ENCODE measurements at regions not wholly inside any gene's neighbourhood (a gene's known extent, or its start where the extent isn't known, plus 50 kb on each side); places are given as distances from the start of the nearest gene placed in this dataset.

DNA sequence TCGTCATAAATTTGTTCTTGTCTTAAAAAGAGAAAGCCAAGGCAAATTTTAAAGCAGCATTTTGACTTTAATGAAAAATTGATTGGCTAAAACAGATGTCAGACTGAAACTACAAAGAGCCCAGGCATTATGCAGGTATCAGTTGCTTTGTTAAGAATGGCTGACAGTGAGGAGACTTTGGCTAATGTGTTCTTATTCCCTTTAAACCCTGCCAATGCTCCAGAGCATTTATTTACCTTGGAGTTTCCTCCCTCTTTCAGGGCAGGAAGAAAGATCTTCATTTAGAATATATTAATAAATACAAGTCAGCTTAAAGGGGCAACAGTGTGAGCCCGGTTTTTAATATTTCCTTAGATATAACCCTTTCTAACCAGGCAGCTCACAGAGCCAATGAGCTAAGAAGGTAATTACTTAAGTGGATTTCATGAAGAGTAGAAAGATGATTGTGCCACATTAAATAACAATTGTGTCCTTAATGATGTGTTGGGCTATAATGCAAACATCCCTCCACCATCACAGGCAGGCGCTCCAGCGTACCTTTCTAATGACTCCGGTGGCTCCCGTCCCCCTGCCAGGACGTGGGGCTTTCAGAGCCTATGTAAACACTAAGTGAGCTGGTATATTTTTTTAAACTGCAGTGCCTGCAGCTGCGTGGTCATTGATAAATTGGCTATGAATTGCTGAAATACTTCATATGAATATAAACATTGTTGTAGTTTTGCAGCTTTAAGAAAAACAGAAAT, 349.4 kb upstream of the POU3F3 start:
- TF ChIP-seq TOX (CRISPR knock-in tag; IDR thresholded peaks at IDR 0.05; ENCODE audit: borderline replicate concordance) (no peak), ZC3H10 (CRISPR knock-in tag; IDR thresholded peaks at IDR 0.05) (no peak), RARB (CRISPR knock-in tag; IDR thresholded peaks at IDR 0.05) (no peak), OSR1 (CRISPR knock-in tag; IDR thresholded peaks at IDR 0.05) (no peak), CSDC2 (CRISPR knock-in tag; IDR thresholded peaks at IDR 0.05) (no peak), ARNTL (CRISPR knock-in tag; IDR thresholded peaks at IDR 0.05; ENCODE audit: borderline replicate concordance, low read depth) (no peak)
- TF ChIP-seq, protein P1, sequence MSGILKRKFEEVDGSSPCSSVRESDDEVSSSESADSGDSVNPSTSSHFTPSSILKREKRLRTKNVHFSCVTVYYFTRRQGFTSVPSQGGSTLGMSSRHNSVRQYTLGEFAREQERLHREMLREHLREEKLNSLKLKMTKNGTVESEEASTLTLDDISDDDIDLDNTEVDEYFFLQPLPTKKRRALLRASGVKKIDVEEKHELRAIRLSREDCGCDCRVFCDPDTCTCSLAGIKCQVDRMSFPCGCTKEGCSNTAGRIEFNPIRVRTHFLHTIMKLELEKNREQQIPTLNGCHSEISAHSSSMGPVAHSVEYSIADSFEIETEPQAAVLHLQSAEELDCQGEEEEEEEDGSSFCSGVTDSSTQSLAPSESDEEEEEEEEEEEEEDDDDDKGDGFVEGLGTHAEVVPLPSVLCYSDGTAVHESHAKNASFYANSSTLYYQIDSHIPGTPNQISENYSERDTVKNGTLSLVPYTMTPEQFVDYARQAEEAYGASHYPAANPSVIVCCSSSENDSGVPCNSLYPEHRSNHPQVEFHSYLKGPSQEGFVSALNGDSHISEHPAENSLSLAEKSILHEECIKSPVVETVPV (CRISPR knock-in tag; IDR thresholded peaks at IDR 0.05): no peak
- ATAC-seq: no peak

DNA sequence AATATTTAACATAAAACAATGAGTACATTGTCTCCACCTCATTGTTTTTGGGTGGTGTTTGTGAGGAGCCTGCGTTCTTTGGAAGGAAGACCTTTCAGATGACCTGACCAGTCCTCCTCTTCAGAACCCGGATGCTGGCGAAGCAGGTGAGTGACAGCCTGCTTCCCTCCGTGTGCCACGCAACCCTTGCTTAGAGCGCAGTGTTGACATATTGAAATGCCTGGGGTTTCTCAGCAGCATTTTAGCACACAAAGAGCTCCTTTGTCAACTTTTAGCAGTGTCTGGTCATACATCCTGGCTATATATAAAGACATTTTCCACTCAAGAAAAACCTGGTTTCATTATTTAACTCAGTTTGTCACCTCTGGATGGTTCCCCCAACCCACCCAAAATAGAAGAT, 335.7 kb upstream of the POU3F3 start:
- TF ChIP-seq TCF4 (CRISPR knock-in tag; IDR thresholded peaks at IDR 0.05; ENCODE audit: borderline replicate concordance) (no peak), ZC3H10 (CRISPR knock-in tag; IDR thresholded peaks at IDR 0.05) (no peak), ZNF70 (CRISPR knock-in tag; IDR thresholded peaks at IDR 0.05) (no peak), GLIS3 (CRISPR knock-in tag; IDR thresholded peaks at IDR 0.05) (no peak), RARB (CRISPR knock-in tag; IDR thresholded peaks at IDR 0.05) (no peak), ZNF565 (CRISPR knock-in tag; conservative IDR thresholded peaks at IDR 0.05; ENCODE audit: low read depth) (no peak), PPARA (CRISPR knock-in tag; IDR thresholded peaks at IDR 0.05; ENCODE audit: borderline replicate concordance) (no peak), ESRRG (CRISPR knock-in tag; IDR thresholded peaks at IDR 0.05) (no peak)
- TF ChIP-seq, protein P2, sequence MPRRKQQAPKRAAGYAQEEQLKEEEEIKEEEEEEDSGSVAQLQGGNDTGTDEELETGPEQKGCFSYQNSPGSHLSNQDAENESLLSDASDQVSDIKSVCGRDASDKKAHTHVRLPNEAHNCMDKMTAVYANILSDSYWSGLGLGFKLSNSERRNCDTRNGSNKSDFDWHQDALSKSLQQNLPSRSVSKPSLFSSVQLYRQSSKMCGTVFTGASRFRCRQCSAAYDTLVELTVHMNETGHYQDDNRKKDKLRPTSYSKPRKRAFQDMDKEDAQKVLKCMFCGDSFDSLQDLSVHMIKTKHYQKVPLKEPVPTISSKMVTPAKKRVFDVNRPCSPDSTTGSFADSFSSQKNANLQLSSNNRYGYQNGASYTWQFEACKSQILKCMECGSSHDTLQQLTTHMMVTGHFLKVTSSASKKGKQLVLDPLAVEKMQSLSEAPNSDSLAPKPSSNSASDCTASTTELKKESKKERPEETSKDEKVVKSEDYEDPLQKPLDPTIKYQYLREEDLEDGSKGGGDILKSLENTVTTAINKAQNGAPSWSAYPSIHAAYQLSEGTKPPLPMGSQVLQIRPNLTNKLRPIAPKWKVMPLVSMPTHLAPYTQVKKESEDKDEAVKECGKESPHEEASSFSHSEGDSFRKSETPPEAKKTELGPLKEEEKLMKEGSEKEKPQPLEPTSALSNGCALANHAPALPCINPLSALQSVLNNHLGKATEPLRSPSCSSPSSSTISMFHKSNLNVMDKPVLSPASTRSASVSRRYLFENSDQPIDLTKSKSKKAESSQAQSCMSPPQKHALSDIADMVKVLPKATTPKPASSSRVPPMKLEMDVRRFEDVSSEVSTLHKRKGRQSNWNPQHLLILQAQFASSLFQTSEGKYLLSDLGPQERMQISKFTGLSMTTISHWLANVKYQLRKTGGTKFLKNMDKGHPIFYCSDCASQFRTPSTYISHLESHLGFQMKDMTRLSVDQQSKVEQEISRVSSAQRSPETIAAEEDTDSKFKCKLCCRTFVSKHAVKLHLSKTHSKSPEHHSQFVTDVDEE (CRISPR knock-in tag; IDR thresholded peaks at IDR 0.05): no peak
- TF ChIP-seq, protein P3, sequence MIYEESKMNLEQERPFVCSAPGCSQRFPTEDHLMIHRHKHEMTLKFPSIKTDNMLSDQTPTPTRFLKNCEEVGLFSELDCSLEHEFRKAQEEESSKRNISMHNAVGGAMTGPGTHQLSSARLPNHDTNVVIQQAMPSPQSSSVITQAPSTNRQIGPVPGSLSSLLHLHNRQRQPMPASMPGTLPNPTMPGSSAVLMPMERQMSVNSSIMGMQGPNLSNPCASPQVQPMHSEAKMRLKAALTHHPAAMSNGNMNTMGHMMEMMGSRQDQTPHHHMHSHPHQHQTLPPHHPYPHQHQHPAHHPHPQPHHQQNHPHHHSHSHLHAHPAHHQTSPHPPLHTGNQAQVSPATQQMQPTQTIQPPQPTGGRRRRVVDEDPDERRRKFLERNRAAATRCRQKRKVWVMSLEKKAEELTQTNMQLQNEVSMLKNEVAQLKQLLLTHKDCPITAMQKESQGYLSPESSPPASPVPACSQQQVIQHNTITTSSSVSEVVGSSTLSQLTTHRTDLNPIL (CRISPR knock-in tag; IDR thresholded peaks at IDR 0.05; ENCODE audit: low read depth): no peak
- ATAC-seq: no peak

DNA sequence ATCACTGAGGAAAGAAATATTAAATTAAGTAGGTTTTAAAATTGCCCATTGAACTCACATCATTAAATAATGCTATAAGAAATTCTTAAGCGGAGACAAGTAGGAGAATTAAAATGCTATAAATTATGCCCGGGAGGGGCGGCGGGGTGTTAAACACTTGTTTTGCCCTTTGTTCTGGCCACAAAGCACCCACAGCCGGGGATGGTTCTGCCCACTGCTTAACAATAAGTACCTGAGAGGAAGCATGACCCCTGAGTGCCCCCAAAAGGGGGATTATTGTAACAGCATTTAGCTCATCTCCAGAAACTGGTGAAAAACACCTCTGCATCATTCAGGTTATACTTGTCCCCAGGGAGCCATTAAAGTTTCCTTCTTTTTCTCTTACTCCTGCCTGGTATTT, 332.7 kb upstream of the POU3F3 start:
- ATAC-seq: no peak
- TF ChIP-seq GLIS3 (CRISPR knock-in tag; IDR thresholded peaks at IDR 0.05): no peak
- TF ChIP-seq TOX (CRISPR knock-in tag; IDR thresholded peaks at IDR 0.05; ENCODE audit: borderline replicate concordance): no peak

DNA sequence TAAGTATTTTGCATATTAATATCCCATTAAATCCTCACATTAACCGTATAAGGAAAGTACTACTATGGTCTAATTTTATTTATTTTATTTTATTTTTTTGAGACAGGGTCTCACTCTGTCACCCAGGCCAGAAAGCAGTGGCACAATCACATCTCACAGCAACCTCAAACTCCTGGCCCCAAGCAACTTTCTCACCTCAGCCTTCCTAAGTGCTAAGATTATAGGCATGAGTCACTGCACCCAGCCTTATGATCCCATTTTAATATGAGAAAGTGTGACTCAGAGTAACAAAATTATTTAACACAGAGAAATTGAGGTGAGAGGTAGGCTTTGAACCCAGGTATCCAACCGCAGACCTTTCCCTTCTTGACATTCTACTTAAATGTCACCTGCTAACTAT, 330.0 kb upstream of the POU3F3 start:
- TF ChIP-seq, protein P1 (CRISPR knock-in tag; IDR thresholded peaks at IDR 0.05): no peak
- TF ChIP-seq TCF4 (CRISPR knock-in tag; IDR thresholded peaks at IDR 0.05; ENCODE audit: borderline replicate concordance) (no peak), OSR1 (CRISPR knock-in tag; IDR thresholded peaks at IDR 0.05) (no peak), PPARA (CRISPR knock-in tag; IDR thresholded peaks at IDR 0.05; ENCODE audit: borderline replicate concordance) (no peak), ZNF565 (CRISPR knock-in tag; conservative IDR thresholded peaks at IDR 0.05; ENCODE audit: low read depth) (no peak), RARB (CRISPR knock-in tag; IDR thresholded peaks at IDR 0.05) (no peak), BACH2 (CRISPR knock-in tag; IDR thresholded peaks at IDR 0.05; ENCODE audit: borderline replicate concordance) (no peak), GLIS3 (CRISPR knock-in tag; IDR thresholded peaks at IDR 0.05) (no peak), ZNF70 (CRISPR knock-in tag; IDR thresholded peaks at IDR 0.05) (no peak), ARNTL (CRISPR knock-in tag; IDR thresholded peaks at IDR 0.05; ENCODE audit: borderline replicate concordance, low read depth) (no peak), ESRRG (CRISPR knock-in tag; IDR thresholded peaks at IDR 0.05) (no peak), CSDC2 (CRISPR knock-in tag; IDR thresholded peaks at IDR 0.05) (no peak), ZFP3 (CRISPR knock-in tag; IDR thresholded peaks at IDR 0.05) (no peak), SNAI2 (CRISPR knock-in tag; IDR thresholded peaks at IDR 0.05) (no peak), TOX (CRISPR knock-in tag; IDR thresholded peaks at IDR 0.05; ENCODE audit: borderline replicate concordance) (no peak), ZNF8 (CRISPR knock-in tag; IDR thresholded peaks at IDR 0.05) (no peak)
- TF ChIP-seq, protein P4, sequence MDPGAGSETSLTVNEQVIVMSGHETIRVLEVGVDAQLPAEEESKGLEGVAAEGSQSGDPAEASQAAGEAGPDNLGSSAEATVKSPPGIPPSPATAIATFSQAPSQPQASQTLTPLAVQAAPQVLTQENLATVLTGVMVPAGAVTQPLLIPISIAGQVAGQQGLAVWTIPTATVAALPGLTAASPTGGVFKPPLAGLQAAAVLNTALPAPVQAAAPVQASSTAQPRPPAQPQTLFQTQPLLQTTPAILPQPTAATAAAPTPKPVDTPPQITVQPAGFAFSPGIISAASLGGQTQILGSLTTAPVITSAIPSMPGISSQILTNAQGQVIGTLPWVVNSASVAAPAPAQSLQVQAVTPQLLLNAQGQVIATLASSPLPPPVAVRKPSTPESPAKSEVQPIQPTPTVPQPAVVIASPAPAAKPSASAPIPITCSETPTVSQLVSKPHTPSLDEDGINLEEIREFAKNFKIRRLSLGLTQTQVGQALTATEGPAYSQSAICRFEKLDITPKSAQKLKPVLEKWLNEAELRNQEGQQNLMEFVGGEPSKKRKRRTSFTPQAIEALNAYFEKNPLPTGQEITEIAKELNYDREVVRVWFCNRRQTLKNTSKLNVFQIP (CRISPR knock-in tag; IDR thresholded peaks at IDR 0.05; ENCODE audit: borderline replicate concordance, low read depth): no peak
- TF ChIP-seq, protein P3 (CRISPR knock-in tag; IDR thresholded peaks at IDR 0.05; ENCODE audit: low read depth): no peak
- TF ChIP-seq, protein P2 (CRISPR knock-in tag; IDR thresholded peaks at IDR 0.05): no peak
- no peak for ATAC-seq

Data from SK-N-SH treated with all-trans-retinoic acid at 6 μM for 48 hours (cell line).